ENCODE measurements at regions not wholly inside any gene's neighbourhood (a gene's known extent, or its start where the extent isn't known, plus 50 kb on each side); places are given as distances from the start of the nearest gene placed in this dataset.

DNA sequence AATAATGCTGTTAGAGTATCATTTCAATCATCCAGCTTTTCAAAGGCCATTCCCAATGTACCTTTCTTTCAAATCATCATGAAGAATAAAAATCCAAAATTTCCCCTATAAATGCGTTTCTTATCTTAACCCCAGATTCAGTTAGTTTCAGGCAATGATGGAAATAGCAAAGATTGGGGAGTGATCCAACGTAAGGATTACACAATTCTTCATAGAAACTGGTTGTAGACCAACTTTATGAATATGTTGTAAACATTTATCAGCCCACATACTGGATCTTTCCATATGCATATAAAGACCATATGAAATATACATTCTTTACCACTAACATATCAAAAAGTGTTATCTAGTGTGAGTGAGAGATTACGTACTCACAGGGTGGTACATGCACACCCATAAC is 92.7 kb downstream of the ZC3H11B start:
- no peak for DNase-seq
- Histone ChIP-seq H3K4me3 (ENCODE audit: insufficient read depth in 1 of 2, low read depth in 1 of 2, low read length in 2 of 2) (no peak overlapping the region), H3K36me3 (ENCODE audit: control insufficient read depth in 1 of 2, insufficient read depth in 2 of 2, low read depth in 1 of 2, low read length in 2 of 2) (no peaks in the 10 kb centered on the region), H3K9me3 (ENCODE audit: control insufficient read depth, low read length) (no peaks in the 10 kb centered on the region), H2BK15ac (ENCODE audit: low read depth, poor library complexity, severe bottlenecking) (no peak overlapping the region), H3K4ac (ENCODE audit: low read depth in 1 of 2, low read length in 2 of 2) (no peak overlapping the region), H3K14ac (ENCODE audit: low read length in 2 of 2) (no peak overlapping the region), H4K91ac (ENCODE audit: low read length) (no peak overlapping the region), H2AK5ac (ENCODE audit: low read length, severe bottlenecking) (no peak overlapping the region), H3K27me3 (ENCODE audit: control insufficient read depth in 1 of 2, insufficient read depth in 1 of 2, low read length in 2 of 2) (no peaks in the 10 kb centered on the region), H3K23ac (ENCODE audit: low read length in 2 of 2) (no peak overlapping the region), H3K4me1 (ENCODE audit: control insufficient read depth, insufficient read depth, low read depth, low read length) (peaks cover 3% of the 10 kb centered on the region), H2BK12ac (ENCODE audit: low read length in 2 of 2) (no peak overlapping the region), H3K18ac (ENCODE audit: low read depth in 1 of 2, low read length in 2 of 2) (no peak overlapping the region), H2AFZ (ENCODE audit: low read depth, low read length) (no peak overlapping the region), H2BK5ac (ENCODE audit: low read depth, low read length, poor library complexity, severe bottlenecking) (no peak overlapping the region), H3K9ac (ENCODE audit: low read length) (no peak overlapping the region), H3K4me2 (ENCODE audit: low read length, poor library complexity, severe bottlenecking) (no peak overlapping the region), H2BK120ac (ENCODE audit: low read depth, low read length) (no peak overlapping the region), H3K27ac (ENCODE audit: low read length, poor library complexity, severe bottlenecking) (no peak overlapping the region), H3K79me1 (replicated peaks; ENCODE audit: low read length, poor library complexity, severe bottlenecking) (no peaks in the 10 kb centered on the region), H4K8ac (ENCODE audit: low read length) (no peak overlapping the region)
- WGBS = no CpG with 5 or more reads among the region's 3 CpGs

DNA sequence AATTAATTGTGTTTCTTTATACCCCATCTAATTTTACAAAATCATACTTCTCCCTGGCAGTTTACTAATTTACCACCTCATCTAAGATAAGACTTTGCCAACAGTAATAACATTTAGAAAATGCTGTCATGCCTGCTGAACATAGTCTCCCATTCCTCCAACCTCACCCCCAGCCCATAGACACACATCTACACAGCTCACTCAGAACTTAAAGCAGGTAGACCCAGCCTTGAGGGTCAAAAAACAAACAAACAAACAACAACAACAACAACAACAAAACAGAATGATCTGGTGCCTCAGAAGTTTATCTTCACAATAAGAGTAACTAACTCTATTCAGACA is 94.0 kb downstream of the ZC3H11B start:
- Histone ChIP-seq H4K91ac (ENCODE audit: low read length) (no peak overlapping the region), H4K8ac (ENCODE audit: low read length) (no peak overlapping the region), H2AFZ (ENCODE audit: low read depth, low read length) (no peak overlapping the region), H3K14ac (ENCODE audit: low read length in 2 of 2) (no peak overlapping the region), H3K18ac (ENCODE audit: low read depth in 1 of 2, low read length in 2 of 2) (no peak overlapping the region), H2AK5ac (ENCODE audit: low read length, severe bottlenecking) (no peak overlapping the region), H3K4me2 (ENCODE audit: low read length, poor library complexity, severe bottlenecking) (no peak overlapping the region), H3K79me1 (replicated peaks; ENCODE audit: low read length, poor library complexity, severe bottlenecking) (no peaks in the 10 kb centered on the region), H3K27me3 (ENCODE audit: control insufficient read depth in 1 of 2, insufficient read depth in 1 of 2, low read length in 2 of 2) (no peaks in the 10 kb centered on the region), H3K27ac (ENCODE audit: low read length, poor library complexity, severe bottlenecking) (peak overlapping the region; percentile 14), H3K9me3 (ENCODE audit: control insufficient read depth, low read length) (no peaks in the 10 kb centered on the region), H3K9ac (ENCODE audit: low read length) (peak overlapping the region; percentile 55), H3K23ac (ENCODE audit: low read length in 2 of 2) (no peak overlapping the region), H3K36me3 (ENCODE audit: control insufficient read depth in 1 of 2, insufficient read depth in 2 of 2, low read depth in 1 of 2, low read length in 2 of 2) (no peaks in the 10 kb centered on the region), H3K4ac (ENCODE audit: low read depth in 1 of 2, low read length in 2 of 2) (no peak overlapping the region), H2BK15ac (ENCODE audit: low read depth, poor library complexity, severe bottlenecking) (no peak overlapping the region), H2BK5ac (ENCODE audit: low read depth, low read length, poor library complexity, severe bottlenecking) (no peak overlapping the region), H2BK12ac (ENCODE audit: low read length in 2 of 2) (no peak overlapping the region), H3K4me3 (ENCODE audit: insufficient read depth in 1 of 2, low read depth in 1 of 2, low read length in 2 of 2) (no peak overlapping the region), H2BK120ac (ENCODE audit: low read depth, low read length) (no peak overlapping the region), H3K4me1 (ENCODE audit: control insufficient read depth, insufficient read depth, low read depth, low read length) (peaks cover 3% of the 10 kb centered on the region)
- DNase-seq = no peak

DNA sequence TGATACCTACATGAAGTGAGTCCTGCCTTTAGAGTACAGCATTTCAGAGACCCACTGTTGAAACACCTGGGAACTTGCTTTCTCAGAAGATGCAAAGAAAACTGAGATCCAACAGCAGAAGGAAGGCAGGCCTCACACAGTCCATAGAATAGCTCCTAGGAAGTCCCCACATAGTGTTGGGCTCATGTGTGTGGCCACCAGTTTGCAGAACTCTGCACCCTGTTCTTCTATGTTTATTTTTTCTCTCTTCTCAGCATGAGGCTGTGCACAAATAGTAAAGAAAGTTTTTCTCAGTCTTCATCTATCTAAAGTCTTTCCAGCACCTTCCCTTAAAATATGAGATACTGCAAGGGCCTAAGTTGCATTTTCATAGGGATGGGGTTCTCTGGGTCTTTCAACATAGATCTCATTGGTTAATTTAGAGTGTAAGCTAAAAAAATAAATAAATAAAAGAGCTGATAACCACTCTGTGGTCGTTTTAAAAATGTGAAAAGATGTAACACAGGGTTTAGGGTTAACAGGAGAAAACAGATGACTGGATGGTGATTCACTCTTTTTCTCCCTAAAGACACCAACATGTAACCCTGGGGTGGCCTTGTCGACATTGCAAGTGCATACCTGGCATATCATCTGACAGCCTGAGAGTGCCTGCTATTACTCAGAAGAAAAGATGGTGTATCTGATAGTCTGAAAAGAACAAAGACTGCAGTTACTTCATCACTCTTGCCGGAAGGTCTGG is 94.6 kb downstream of the ZC3H11B start:
- no peaks in the 10 kb centered on the region for H3K36me3 ChIP-seq (ENCODE audit: control insufficient read depth in 1 of 2, insufficient read depth in 2 of 2, low read depth in 1 of 2, low read length in 2 of 2)
- H2BK15ac ChIP-seq (ENCODE audit: low read depth, poor library complexity, severe bottlenecking) = no peak overlapping the region
- 13% methylated on average over 2 of the region's 3 CpGs for WGBS
- H3K27me3 ChIP-seq (ENCODE audit: control insufficient read depth in 1 of 2, insufficient read depth in 1 of 2, low read length in 2 of 2) = no peaks in the 10 kb centered on the region
- H3K4me2 ChIP-seq (ENCODE audit: low read length, poor library complexity, severe bottlenecking) = no peak overlapping the region
- no peak overlapping the region for H3K4ac ChIP-seq (ENCODE audit: low read depth in 1 of 2, low read length in 2 of 2)
- H3K9ac ChIP-seq (ENCODE audit: low read length) = peak overlapping the region; percentile 37
- H3K18ac ChIP-seq (ENCODE audit: low read depth in 1 of 2, low read length in 2 of 2) = no peak overlapping the region
- no peak overlapping the region for H3K23ac ChIP-seq (ENCODE audit: low read length in 2 of 2)
- DNase-seq = peak; percentile 42
- no peaks in the 10 kb centered on the region for H3K79me1 ChIP-seq (replicated peaks; ENCODE audit: low read length, poor library complexity, severe bottlenecking)
- H3K9me3 ChIP-seq (ENCODE audit: control insufficient read depth, low read length) = no peaks in the 10 kb centered on the region
- no peak overlapping the region for H3K14ac ChIP-seq (ENCODE audit: low read length in 2 of 2)
- peak overlapping the region; percentile 58 for H2AK5ac ChIP-seq (ENCODE audit: low read length, severe bottlenecking)
- peaks cover 3% of the 10 kb centered on the region for H3K4me1 ChIP-seq (ENCODE audit: control insufficient read depth, insufficient read depth, low read depth, low read length)
- no peak overlapping the region for H2BK120ac ChIP-seq (ENCODE audit: low read depth, low read length)
- H2BK5ac ChIP-seq (ENCODE audit: low read depth, low read length, poor library complexity, severe bottlenecking) = no peak overlapping the region
- no peak overlapping the region for H3K4me3 ChIP-seq (ENCODE audit: insufficient read depth in 1 of 2, low read depth in 1 of 2, low read length in 2 of 2)
- no peak overlapping the region for H4K91ac ChIP-seq (ENCODE audit: low read length)
- no peak overlapping the region for H4K8ac ChIP-seq (ENCODE audit: low read length)
- H2AFZ ChIP-seq (ENCODE audit: low read depth, low read length) = no peak overlapping the region
- H3K27ac ChIP-seq (ENCODE audit: low read length, poor library complexity, severe bottlenecking) = peak overlapping the region; percentile 52
- H2BK12ac ChIP-seq (ENCODE audit: low read length in 2 of 2) = no peak overlapping the region

- no peak for DNase-seq
- Histone ChIP-seq H2BK5ac (ENCODE audit: low read depth, low read length, poor library complexity, severe bottlenecking) (no peak overlapping the region), H3K4me2 (ENCODE audit: low read length, poor library complexity, severe bottlenecking) (no peak overlapping the region), H3K4me3 (ENCODE audit: insufficient read depth in 1 of 2, low read depth in 1 of 2, low read length in 2 of 2) (no peak overlapping the region), H2BK12ac (ENCODE audit: low read length in 2 of 2) (no peak overlapping the region), H3K9me3 (ENCODE audit: control insufficient read depth, low read length) (no peaks in the 10 kb centered on the region), H3K79me1 (replicated peaks; ENCODE audit: low read length, poor library complexity, severe bottlenecking) (no peaks in the 10 kb centered on the region), H3K18ac (ENCODE audit: low read depth in 1 of 2, low read length in 2 of 2) (no peak overlapping the region), H2BK15ac (ENCODE audit: low read depth, poor library complexity, severe bottlenecking) (no peak overlapping the region), H4K91ac (ENCODE audit: low read length) (no peak overlapping the region), H4K8ac (ENCODE audit: low read length) (no peak overlapping the region), H2BK120ac (ENCODE audit: low read depth, low read length) (no peak overlapping the region), H3K27ac (ENCODE audit: low read length, poor library complexity, severe bottlenecking) (no peak overlapping the region), H3K9ac (ENCODE audit: low read length) (no peak overlapping the region), H2AFZ (ENCODE audit: low read depth, low read length) (no peak overlapping the region), H3K36me3 (ENCODE audit: control insufficient read depth in 1 of 2, insufficient read depth in 2 of 2, low read depth in 1 of 2, low read length in 2 of 2) (no peaks in the 10 kb centered on the region), H3K4me1 (ENCODE audit: control insufficient read depth, insufficient read depth, low read depth, low read length) (peaks cover 3% of the 10 kb centered on the region), H3K23ac (ENCODE audit: low read length in 2 of 2) (no peak overlapping the region), H3K27me3 (ENCODE audit: control insufficient read depth in 1 of 2, insufficient read depth in 1 of 2, low read length in 2 of 2) (no peaks in the 10 kb centered on the region), H2AK5ac (ENCODE audit: low read length, severe bottlenecking) (no peak overlapping the region), H3K14ac (ENCODE audit: low read length in 2 of 2) (no peak overlapping the region), H3K4ac (ENCODE audit: low read depth in 1 of 2, low read length in 2 of 2) (no peak overlapping the region)
- 94% methylated on average over 2 of the region's 3 CpGs for WGBS
Measured at GRCh38 chr1:219517031-219517430, 95.9 kb downstream of the ZC3H11B start.

Data from mesenchymal stem cell (in vitro differentiated cells and primary cell).